Fibroblast of lung (primary cell): ENCODE measurements at regions not wholly inside any gene's neighbourhood (a gene's known extent, or its start where the extent isn't known, plus 50 kb on each side); places are given as distances from the start of the nearest gene placed in this dataset.
A peak's percentile ranks its signal among the peaks of the same experiment; 100 is the strongest.

Experiments
- DNase-seq, 2 donors: peaks; one replicate each; pipeline versions ENCODE4 v3.0.0 to v3.0.0-alpha.2; 2010; ENCODE audit warnings: low read depth in 2 of 2
- H2AFZ ChIP-seq: 2 replicates; pipeline ENCODE4 v1.5.1; 2012; ENCODE audit warnings: low read length, control low read depth, inconsistent platforms
- H3K27ac ChIP-seq: 2 replicates; pipeline ENCODE4 v1.5.1; 2011; ENCODE audit warnings: low read length, control low read depth; ENCODE audit not compliant: insufficient read depth
- H3K27me3 ChIP-seq: 2 replicates; pipeline ENCODE4 v1.5.1; 2011; ENCODE audit warnings: mild to moderate bottlenecking, low read length; ENCODE audit not compliant: control insufficient read depth, insufficient read depth
- H3K36me3 ChIP-seq: 2 replicates; pipeline ENCODE4 v1.5.1; 2011; ENCODE audit warnings: low read length; ENCODE audit not compliant: control insufficient read depth, insufficient read depth
- H3K4me1 ChIP-seq: 2 replicates; pipeline ENCODE4 v1.5.1; 2011; ENCODE audit warnings: low read length; ENCODE audit not compliant: control insufficient read depth, insufficient read depth; ENCODE audit errors: extremely low read depth
- H3K4me2 ChIP-seq: 2 replicates; pipeline ENCODE4 v1.5.1; 2011; ENCODE audit warnings: low read length, control low read depth; ENCODE audit not compliant: insufficient read depth; ENCODE audit errors: extremely low read depth
- H3K4me3 ChIP-seq, 4 experiments: fragments of 200-600 bp in 1 of 4; sonication (generic) in 1 of 4; replicated peaks in 1 of 4; 2 replicates each; pipeline ENCODE4 v1.5.1; 2011 to 2016; ENCODE audit warnings: low read length in 4 of 4, low read depth in 3 of 4, mild to moderate bottlenecking in 3 of 4, control low read depth in 2 of 4, inconsistent platforms in 1 of 4, mixed read lengths in 1 of 4; ENCODE audit not compliant: insufficient read depth in 1 of 4; ENCODE audit errors: control extremely low read depth in 1 of 4
- H3K79me2 ChIP-seq: 2 replicates; pipeline ENCODE4 v1.5.1; 2012; ENCODE audit warnings: mild to moderate bottlenecking, low read length, inconsistent platforms; ENCODE audit not compliant: control insufficient read depth, insufficient read depth
- H3K9ac ChIP-seq: 2 replicates; pipeline ENCODE4 v1.5.1; 2011; ENCODE audit warnings: mild to moderate bottlenecking, low read length, control low read depth; ENCODE audit not compliant: insufficient read depth
- H3K9me3 ChIP-seq: 2 replicates; pipeline ENCODE4 v1.5.1; 2012; ENCODE audit warnings: low read depth, low read length; ENCODE audit not compliant: control insufficient read depth, insufficient read depth
- H4K20me1 ChIP-seq: 2 replicates; pipeline ENCODE4 v1.5.1; 2011; ENCODE audit warnings: low read length; ENCODE audit not compliant: control insufficient read depth, insufficient read depth; ENCODE audit errors: extremely low read depth
- CTCF ChIP-seq, 2 donors: IDR thresholded peaks in 1 of 2; conservative IDR thresholded peaks in 1 of 2; 1 replicate in 1 of 2; 2 replicates in 1 of 2; pipeline ENCODE4 v1.5.1; 2011 to 2012; ENCODE audit warnings: low read length in 2 of 2, control low read depth in 1 of 2, inconsistent platforms in 1 of 2, low read depth in 1 of 2, mild to moderate bottlenecking in 1 of 2
- EZH2 ChIP-seq: IDR thresholded peaks from 2 replicates; pipeline ENCODE4 v1.5.1; 2012; ENCODE audit warnings: low read length, control low read depth, mild to moderate bottlenecking; ENCODE audit errors: missing control alignments

- H3K4me2 ChIP-seq: no peak overlapping the region
- H2AFZ ChIP-seq: no peak overlapping the region
- no peaks in the 10 kb centered on the region for H3K4me1 ChIP-seq
- H3K79me2 ChIP-seq: no peaks in the 10 kb centered on the region
- no peaks in the 10 kb centered on the region for H3K9me3 ChIP-seq
- H3K27ac ChIP-seq: no peak overlapping the region
- H3K9ac ChIP-seq: no peak overlapping the region
- no peak overlapping the region for H3K4me3 ChIP-seq
- H3K27me3 ChIP-seq: no peaks in the 10 kb centered on the region
- H4K20me1 ChIP-seq: no peaks in the 10 kb centered on the region
- TF ChIP-seq CTCF (conservative IDR thresholded peaks at IDR 0.05 in 1 of 2, IDR thresholded peaks at IDR 0.05 in 1 of 2; ENCODE audit: low read depth in 1 of 2, low read length in 2 of 2): no peak
- TF ChIP-seq EZH2: no peak
- no peaks in the 10 kb centered on the region for H3K36me3 ChIP-seq
- peak in 1 of 2 donors; percentile 15 for DNase-seq
These were observed 281.7 kb downstream of the OSTF1 start for GRCh38 chr9:75369989-75370388.

- Histone ChIP-seq H3K4me2 (no peak overlapping the region), H3K9me3 (no peaks in the 10 kb centered on the region), H3K36me3 (no peaks in the 10 kb centered on the region), H2AFZ (no peak overlapping the region), H3K4me3 (no peak overlapping the region), H3K79me2 (no peaks in the 10 kb centered on the region), H3K4me1 (no peaks in the 10 kb centered on the region), H4K20me1 (no peaks in the 10 kb centered on the region), H3K9ac (no peak overlapping the region), H3K27ac (no peak overlapping the region), H3K27me3 (no peaks in the 10 kb centered on the region)
- peak in 1 of 2 donors; percentile 17 for DNase-seq
- TF ChIP-seq EZH2 (no peak), CTCF (conservative IDR thresholded peaks at IDR 0.05 in 1 of 2, IDR thresholded peaks at IDR 0.05 in 1 of 2; ENCODE audit: low read depth in 1 of 2, low read length in 2 of 2) (no peak)
These were observed 284.4 kb downstream of the OSTF1 start for GRCh38 chr9:75372499-75373268.

GRCh38 chr9:75376680-75377254, 288.5 kb downstream of the OSTF1 start:
- Histone ChIP-seq H3K79me2 (no peaks in the 10 kb centered on the region), H3K36me3 (no peaks in the 10 kb centered on the region), H3K4me3 (no peak overlapping the region), H3K27ac (no peak overlapping the region), H4K20me1 (no peaks in the 10 kb centered on the region), H3K9ac (no peak overlapping the region), H3K27me3 (no peaks in the 10 kb centered on the region), H2AFZ (no peak overlapping the region), H3K4me2 (no peak overlapping the region), H3K4me1 (no peaks in the 10 kb centered on the region), H3K9me3 (no peaks in the 10 kb centered on the region)
- DNase-seq: no peak
- TF ChIP-seq EZH2 (no peak), CTCF (conservative IDR thresholded peaks at IDR 0.05 in 1 of 2, IDR thresholded peaks at IDR 0.05 in 1 of 2; ENCODE audit: low read depth in 1 of 2, low read length in 2 of 2) (no peak)
